Vagina (tissue), 2 donors: ENCODE measurements at regions not wholly inside any gene's neighbourhood (a gene's known extent, or its start where the extent isn't known, plus 50 kb on each side); places are given as distances from the start of the nearest gene placed in this dataset.

Source experiments
- CTCF ChIP-seq, 3 experiments: fragments of 450-650 bp in 2 of 3; fragments of 200-600 bp in 1 of 3; sonication (generic) in 1 of 3; IDR thresholded peaks; one replicate each; pipeline ENCODE4 v1.5.1; 2017 to 2019; ENCODE audit warnings: antibody characterized with exemption in 3 of 3, mild to moderate bottlenecking in 2 of 3, moderate library complexity in 2 of 3
- POLR2A ChIP-seq, 2 donors: fragments of 450-650 bp; IDR thresholded peaks; one replicate each; pipeline ENCODE4 v1.6.1; 2017; ENCODE audit warnings: antibody characterized with exemption in 2 of 2, mild to moderate bottlenecking in 2 of 2, moderate library complexity in 2 of 2

DNA sequence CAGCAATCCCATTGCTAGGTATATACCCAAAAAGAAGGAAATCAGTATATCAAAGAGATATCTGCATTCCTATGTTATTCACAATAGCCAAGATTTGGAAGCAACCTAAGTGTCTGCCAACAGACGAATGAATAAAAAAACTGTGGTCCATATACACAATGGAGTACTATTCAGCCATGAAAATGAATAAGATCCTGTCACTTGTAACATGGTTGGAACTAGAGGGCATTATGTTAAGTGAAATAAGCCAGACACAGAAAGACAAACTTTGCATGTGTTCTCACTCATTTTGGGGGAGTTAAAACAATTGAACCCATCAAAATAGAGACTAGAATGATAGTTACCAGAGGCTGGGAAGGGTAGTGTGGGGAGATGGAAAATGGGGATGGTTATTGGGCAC lies 323.5 kb upstream of the NFE2L3 start:
- TF ChIP-seq CTCF (IDR thresholded peaks at IDR 0.05) = no peak
- no peak for TF ChIP-seq POLR2A (IDR thresholded peaks at IDR 0.05)
